ENCODE measurements at regions not wholly inside any gene's neighbourhood (a gene's known extent, or its start where the extent isn't known, plus 50 kb on each side); places are given as distances from the start of the nearest gene placed in this dataset.
"Not testable (repeated sequence)": the region's sequence is repeated elsewhere in the genome, so short reads cannot be mapped to it uniquely, and the experiment has no call there.

DNA sequence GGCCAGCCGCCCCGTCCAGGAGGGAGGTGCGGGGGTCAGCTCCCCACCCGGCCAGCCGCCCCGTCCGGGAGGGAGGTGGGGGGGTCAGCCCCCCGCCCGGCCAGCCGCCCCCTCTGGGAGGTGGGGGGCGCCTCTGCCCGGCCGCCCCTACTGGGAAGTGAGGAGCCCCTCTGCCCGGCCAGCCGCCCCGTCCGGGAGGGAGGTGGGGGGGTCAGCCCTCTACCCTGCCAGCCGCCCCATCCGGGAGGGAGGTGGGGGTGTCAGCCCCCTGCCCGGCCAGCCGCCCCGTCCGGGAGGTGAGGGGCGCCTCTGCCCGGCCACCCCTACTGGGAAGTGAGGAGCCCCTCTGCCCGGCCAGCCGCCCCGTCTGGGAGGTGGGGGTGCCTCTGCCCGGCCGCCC, 61.5 kb upstream of the LMCD1 start:
- DNase-seq, result not testable (repeated sequence)

- peak; percentile 55 for DNase-seq
Measured at GRCh38 chr3:8441969-8442559, 59.6 kb upstream of the LMCD1 start.

DNA sequence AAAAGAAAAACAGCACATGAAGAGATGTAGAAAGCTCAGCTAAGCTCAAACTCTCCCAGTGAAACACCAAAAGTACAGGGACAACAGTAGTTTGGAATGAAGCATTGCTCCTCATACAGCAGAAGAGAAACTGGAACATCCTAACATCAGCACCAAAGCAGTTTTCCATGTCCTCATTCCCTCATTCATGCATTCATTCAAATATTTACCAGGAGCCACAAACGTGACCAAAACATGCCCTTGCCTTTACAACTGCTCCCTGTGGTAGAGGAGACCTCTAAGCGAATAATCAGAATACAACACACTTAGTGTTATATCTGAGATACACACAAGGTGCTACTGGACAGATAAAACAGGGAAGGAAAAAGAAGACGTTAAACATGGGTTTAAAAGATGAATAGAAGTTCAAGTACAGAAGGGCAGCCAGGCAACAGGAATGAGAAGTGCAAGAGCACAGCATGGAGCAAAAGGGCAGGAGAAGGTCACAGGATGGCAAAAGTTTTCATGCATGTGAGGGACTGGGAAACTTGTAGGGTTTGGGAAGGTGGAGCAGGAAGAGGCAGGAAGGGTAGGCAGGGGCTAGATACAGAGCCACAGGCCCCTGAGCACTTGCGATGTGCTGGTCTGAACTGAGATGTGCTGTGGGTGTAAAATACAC, 58.5 kb upstream of the LMCD1 start:
- peak; percentile 40 for DNase-seq

GRCh38 chr3:8443829-8444791, 57.5 kb upstream of the LMCD1 start:
- peak; percentile 95 for DNase-seq

DNA sequence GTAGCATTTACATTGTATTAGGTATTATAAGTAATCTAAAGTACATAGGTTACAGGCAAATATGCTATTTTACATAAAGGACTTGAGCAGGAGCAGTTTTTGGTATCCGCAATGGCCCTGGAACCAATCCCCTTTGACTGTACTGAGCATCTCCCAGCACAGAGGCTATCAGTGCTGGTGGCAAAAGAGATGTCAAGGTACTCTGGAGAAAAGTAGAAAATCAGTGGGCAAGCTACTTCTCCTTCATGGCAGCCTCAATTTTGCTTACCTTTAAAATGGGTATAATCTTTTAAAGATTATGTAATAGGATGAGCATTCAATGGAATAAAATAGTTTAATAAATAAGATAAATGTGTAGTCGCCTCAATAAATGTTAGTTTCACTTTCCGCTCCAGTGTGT, 56.7 kb upstream of the LMCD1 start:
- DNase-seq, result peak; percentile 32

GRCh38 chr3:8445861-8446260, 55.8 kb upstream of the LMCD1 start:
- peak; percentile 2 for DNase-seq

DNA sequence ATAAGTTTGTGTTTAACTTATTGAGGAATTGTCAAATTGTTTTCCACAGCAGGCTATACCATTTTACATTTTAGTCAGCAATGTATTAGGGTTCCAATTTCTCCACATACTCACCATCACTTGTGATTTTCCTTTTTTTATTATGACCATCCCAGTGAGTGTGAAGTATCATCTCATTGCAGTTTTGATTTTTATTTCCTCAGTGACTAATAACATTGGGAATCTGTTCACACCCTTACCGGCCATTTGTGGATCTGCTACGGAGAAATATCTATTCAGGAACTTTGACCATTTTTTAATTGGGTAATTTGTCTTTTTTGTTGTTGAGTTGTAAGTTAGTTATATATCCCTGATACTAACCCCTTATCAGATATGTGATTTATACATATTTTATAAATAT, 54.8 kb upstream of the LMCD1 start:
- DNase-seq, result no peak

DNA sequence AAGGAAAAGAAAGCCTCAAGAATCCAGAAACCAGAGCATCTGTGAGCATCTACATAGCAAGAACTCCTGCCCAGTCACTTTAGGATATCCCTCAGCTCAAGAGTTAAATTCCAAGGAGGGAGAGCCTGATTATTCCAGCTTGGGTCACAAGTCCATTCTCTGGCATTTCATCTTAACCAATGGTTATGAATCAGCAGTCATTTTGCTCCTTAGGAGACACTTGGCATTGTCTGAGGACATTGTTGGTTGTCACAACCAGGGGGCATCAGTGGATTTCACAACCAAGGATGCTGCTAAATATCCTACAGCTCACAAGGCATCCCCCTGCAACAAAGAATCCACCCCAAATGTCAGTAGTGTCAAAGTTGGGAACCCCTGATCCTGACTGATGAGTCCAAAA, 51.0 kb upstream of the LMCD1 start:
- no peak for DNase-seq

GRCh38 chr3:8451696-8452095, 49.9 kb upstream of the LMCD1 start:
- DNase-seq, result no peak

Data from DMS53 (cell line).